Panc1 (cell line): ENCODE measurements at regions not wholly inside any gene's neighbourhood (a gene's known extent, or its start where the extent isn't known, plus 50 kb on each side); places are given as distances from the start of the nearest gene placed in this dataset.

Experiments used
- ATAC-seq: fragments of 200-7000 bp; cut with Tn5 transposase; 2 replicates; pipeline ENCODE4 v1.9.1; 2020; ENCODE audit warnings: mild to moderate bottlenecking, moderate library complexity
- BruUV-seq: library from RNA; stranded (reverse); fragments of 400-500 nt; replicated peaks from 2 replicates; lab custom pipeline; 2021; lab: Mats Ljungman, UMichigan
- CTCF ChIA-PET: fragments of 300-600 bp; sonication (Branson Sonifier 250); formaldehyde crosslinking; loops from one replicate; lab custom pipeline; 2022; ENCODE audit warnings: antibody characterized with exemption; lab: Charles Lee
- POLR2A ChIA-PET: fragments of 300-600 bp; sonication (Branson Sonifier 250); formaldehyde crosslinking; loops from one replicate; lab custom pipeline; 2022; ENCODE audit warnings: antibody characterized with exemption; lab: Charles Lee
- DNase-seq: peaks from one replicate; pipeline ENCODE4 v3.0.0-alpha.2; 2010; ENCODE audit warnings: low read depth, low spot score
- H3K27ac ChIP-seq: 2 replicates; pipeline ENCODE4 v1.5.1; 2011; ENCODE audit warnings: mild to moderate bottlenecking, low read length, inconsistent platforms
- H3K27me3 ChIP-seq: fragments of 200-500 bp; sonication (Bioruptor generic); 2 replicates; pipeline ENCODE4 v1.6.0; 2014; ENCODE audit warnings: low read length, inconsistent platforms; ENCODE audit not compliant: control insufficient read depth, insufficient read depth
- H3K36me3 ChIP-seq: fragments of 200-500 bp; sonication (Bioruptor generic); 2 replicates; pipeline ENCODE4 v1.5.1; 2014; ENCODE audit warnings: inconsistent platforms, mild to moderate bottlenecking, low read length, moderate library complexity; ENCODE audit not compliant: control insufficient read depth, insufficient read depth
- H3K4me1 ChIP-seq: 2 replicates; pipeline ENCODE4 v1.5.1; 2011; ENCODE audit warnings: inconsistent platforms, mild to moderate bottlenecking, low read length, moderate library complexity; ENCODE audit not compliant: control insufficient read depth, insufficient read depth
- H3K4me3 ChIP-seq, 2 experiments: 2 replicates each; pipeline ENCODE4 v1.5.1; 2011 to 2012; ENCODE audit warnings: low read depth in 2 of 2, low read length in 2 of 2, mild to moderate bottlenecking in 2 of 2, inconsistent platforms in 1 of 2, moderate library complexity in 1 of 2
- H3K9me3 ChIP-seq: fragments of 200-500 bp; sonication (Bioruptor generic); 2 replicates; pipeline ENCODE4 v1.5.1; 2014; ENCODE audit warnings: low read depth, mild to moderate bottlenecking, inconsistent platforms, low read length, moderate library complexity; ENCODE audit not compliant: control insufficient read depth, insufficient read depth
- CTCF ChIP-seq: fragments of 450-650 bp; IDR thresholded peaks from 2 replicates; pipeline ENCODE4 v1.5.1; 2017; ENCODE audit warnings: mild to moderate bottlenecking
- POLR2AphosphoS5 ChIP-seq: IDR thresholded peaks from 2 replicates; pipeline ENCODE4 v1.6.1; 2012; ENCODE audit warnings: mild to moderate bottlenecking, low read depth, low read length, moderate library complexity
- REST ChIP-seq, 2 experiments: IDR thresholded peaks; 2 replicates each; pipeline ENCODE4 v1.6.1; 2011 to 2012; ENCODE audit warnings: low read depth in 2 of 2, control low read depth in 1 of 2, low read length in 1 of 2, mild to moderate bottlenecking in 1 of 2, moderate library complexity in 1 of 2; ENCODE audit not compliant: insufficient read depth in 1 of 2
- SIN3A ChIP-seq: IDR thresholded peaks from 2 replicates; pipeline ENCODE4 v1.6.1; 2012; ENCODE audit warnings: low read depth, mild to moderate bottlenecking, low read length, moderate library complexity, borderline replicate concordance; ENCODE audit not compliant: insufficient read depth
- TCF7L2 ChIP-seq: IDR thresholded peaks from 2 replicates; pipeline ENCODE4 v1.6.1; 2011; ENCODE audit warnings: mild to moderate bottlenecking, low read depth, low read length, inconsistent platforms
- in situ Hi-C: cut with HindIII; loops from 2 replicates; pipeline ENCODE4 v1.10.0; 2016; ENCODE audit warnings: low sequenced_read_pairs, low pct_unique_long_range_greater_than_20kb
- intact Hi-C: fragments of 100-400 bp; cut with micrococcal nuclease; formaldehyde crosslinking; loops from one replicate; pipeline ENCODE4 v1.10.0; 2022; ENCODE audit not compliant: unreplicated experiment

- Histone ChIP-seq H3K27ac (no peak overlapping the region), H3K27me3 (no peaks in the 10 kb centered on the region), H3K4me3 (no peak overlapping the region), H3K4me1 (no peaks in the 10 kb centered on the region), H3K9me3 (no peaks in the 10 kb centered on the region), H3K36me3 (no peaks in the 10 kb centered on the region)
- no peak for DNase-seq
- intact Hi-C loops (no loop called here), in situ Hi-C loops (no loop called here)
- no TSS peak for BruUV-seq
- no peak for ATAC-seq
- CTCF ChIA-PET = no interaction called here
- POLR2A ChIA-PET = no interaction called here
- no peak for TF ChIP-seq POLR2AphosphoS5
- TF ChIP-seq REST (IDR thresholded peaks at IDR 0.05; ENCODE audit: insufficient read depth in 1 of 2, low read depth in 2 of 2, low read length in 1 of 2) = no peak
- TF ChIP-seq TCF7L2 = no peak
- TF ChIP-seq SIN3A = no peak
- TF ChIP-seq CTCF = no peak
These were observed 1425.7 kb upstream of the TENM3 start for GRCh38 chr4:180817529-180817928.

- ChIA-PET POLR2A (no interaction called here), CTCF (no interaction called here)
- no peak for DNase-seq
- intact Hi-C loops (loop anchor here (10.0 kb wide), 3 partner anchors 158 to 702 kb away; no protein-coding TSS in a partner anchor), in situ Hi-C loops (no loop called here)
- H3K36me3 ChIP-seq = no peaks in the 10 kb centered on the region
- no peak overlapping the region for H3K27ac ChIP-seq
- H3K27me3 ChIP-seq = no peaks in the 10 kb centered on the region
- TF ChIP-seq REST (IDR thresholded peaks at IDR 0.05; ENCODE audit: insufficient read depth in 1 of 2, low read depth in 2 of 2, low read length in 1 of 2) (no peak), CTCF (no peak), SIN3A (no peak), TCF7L2 (no peak), POLR2AphosphoS5 (no peak)
- H3K4me3 ChIP-seq = no peak overlapping the region
- H3K4me1 ChIP-seq = no peaks in the 10 kb centered on the region
- no peak for ATAC-seq
- no peaks in the 10 kb centered on the region for H3K9me3 ChIP-seq
- no TSS peak for BruUV-seq
These were observed 1420.1 kb upstream of the TENM3 start for GRCh38 chr4:180823108-180823507.
